ENCODE measurements at regions not wholly inside any gene's neighbourhood (a gene's known extent, or its start where the extent isn't known, plus 50 kb on each side); places are given as distances from the start of the nearest gene placed in this dataset.

DNA sequence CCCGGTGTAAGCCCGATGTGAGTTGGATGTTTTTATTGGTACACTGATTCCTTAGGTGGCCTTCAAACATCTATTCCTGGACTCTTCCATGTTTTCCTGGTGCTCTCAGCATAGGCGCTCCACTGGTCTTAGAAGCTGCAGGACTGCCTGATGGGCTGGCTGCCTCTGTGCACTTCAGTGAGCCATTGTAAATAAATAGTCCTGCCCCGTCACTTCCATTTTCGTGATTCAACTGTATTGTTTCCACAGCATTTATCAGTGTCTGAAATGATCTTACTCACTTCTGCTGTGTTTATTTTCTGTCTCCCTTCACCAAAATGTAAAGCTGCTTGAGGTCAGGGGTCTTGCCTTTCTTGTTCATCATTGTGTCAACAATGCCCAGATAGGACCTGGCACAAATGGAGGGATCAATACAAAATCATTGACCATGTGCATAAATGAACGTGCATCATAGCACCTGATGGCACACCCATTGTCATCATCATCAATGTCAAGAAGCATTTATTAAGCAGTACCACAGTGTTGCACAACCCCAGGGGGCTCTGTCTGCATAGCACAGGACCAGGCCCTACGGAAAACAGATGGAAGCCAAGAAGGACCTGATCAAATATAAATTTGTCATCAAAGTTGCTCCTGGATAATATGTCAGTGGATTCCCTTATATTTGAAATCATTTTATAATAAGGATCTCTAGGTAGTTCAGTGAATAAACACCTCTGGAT is 66.6 kb upstream of the CPHXL start:
- TF ChIP-seq, protein P1, sequence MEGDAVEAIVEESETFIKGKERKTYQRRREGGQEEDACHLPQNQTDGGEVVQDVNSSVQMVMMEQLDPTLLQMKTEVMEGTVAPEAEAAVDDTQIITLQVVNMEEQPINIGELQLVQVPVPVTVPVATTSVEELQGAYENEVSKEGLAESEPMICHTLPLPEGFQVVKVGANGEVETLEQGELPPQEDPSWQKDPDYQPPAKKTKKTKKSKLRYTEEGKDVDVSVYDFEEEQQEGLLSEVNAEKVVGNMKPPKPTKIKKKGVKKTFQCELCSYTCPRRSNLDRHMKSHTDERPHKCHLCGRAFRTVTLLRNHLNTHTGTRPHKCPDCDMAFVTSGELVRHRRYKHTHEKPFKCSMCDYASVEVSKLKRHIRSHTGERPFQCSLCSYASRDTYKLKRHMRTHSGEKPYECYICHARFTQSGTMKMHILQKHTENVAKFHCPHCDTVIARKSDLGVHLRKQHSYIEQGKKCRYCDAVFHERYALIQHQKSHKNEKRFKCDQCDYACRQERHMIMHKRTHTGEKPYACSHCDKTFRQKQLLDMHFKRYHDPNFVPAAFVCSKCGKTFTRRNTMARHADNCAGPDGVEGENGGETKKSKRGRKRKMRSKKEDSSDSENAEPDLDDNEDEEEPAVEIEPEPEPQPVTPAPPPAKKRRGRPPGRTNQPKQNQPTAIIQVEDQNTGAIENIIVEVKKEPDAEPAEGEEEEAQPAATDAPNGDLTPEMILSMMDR (IDR thresholded peaks at IDR 0.05; ENCODE audit: unreplicated experiment), result no peak
- CTCF ChIA-PET, result no interaction called here
- Mint-ChIP-seq H3K4me1 (ENCODE audit: low read depth, unreplicated experiment) (no peaks in the 10 kb centered on the region), H3K27me3 (ENCODE audit: unreplicated experiment) (peaks cover 24% of the 10 kb centered on the region), H3K27ac (ENCODE audit: unreplicated experiment) (no peak overlapping the region), H3K36me3 (ENCODE audit: insufficient read depth, unreplicated experiment) (no peaks in the 10 kb centered on the region), H3K4me3 (ENCODE audit: low read depth, unreplicated experiment) (no peak overlapping the region), H3K9me3 (ENCODE audit: low read depth, unreplicated experiment) (peaks cover 3% of the 10 kb centered on the region)
- DNase-seq, result no peak
- intact Hi-C loops (cut with micrococcal nuclease; ENCODE audit: unreplicated experiment), result no loop called here
- BruUV-seq (replicated peaks), result no TSS peak

DNA sequence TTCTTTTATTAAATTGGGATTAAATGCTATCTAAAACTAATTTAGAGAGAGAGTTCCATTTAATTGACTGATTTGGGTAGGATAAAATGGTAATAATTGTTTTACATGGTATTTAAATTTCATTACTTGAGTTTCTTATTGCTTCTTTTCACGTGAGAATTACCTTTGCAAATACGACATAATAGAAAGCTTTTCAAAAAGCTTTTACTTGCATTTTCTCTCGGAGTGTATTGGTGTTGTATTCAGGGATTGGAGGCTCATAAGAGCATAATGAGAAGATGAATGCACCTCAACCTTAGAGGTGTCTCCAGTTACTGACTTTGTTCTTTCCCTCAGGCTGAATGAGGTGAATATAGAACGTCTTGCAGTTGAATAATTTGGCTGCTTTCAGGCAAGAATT is 67.4 kb upstream of the CPHXL start:
- TF ChIP-seq, protein P1 (IDR thresholded peaks at IDR 0.05; ENCODE audit: unreplicated experiment), result no peak
- H3K4me1 Mint-ChIP-seq (ENCODE audit: low read depth, unreplicated experiment), result no peaks in the 10 kb centered on the region
- BruUV-seq (replicated peaks), result no TSS peak

DNA sequence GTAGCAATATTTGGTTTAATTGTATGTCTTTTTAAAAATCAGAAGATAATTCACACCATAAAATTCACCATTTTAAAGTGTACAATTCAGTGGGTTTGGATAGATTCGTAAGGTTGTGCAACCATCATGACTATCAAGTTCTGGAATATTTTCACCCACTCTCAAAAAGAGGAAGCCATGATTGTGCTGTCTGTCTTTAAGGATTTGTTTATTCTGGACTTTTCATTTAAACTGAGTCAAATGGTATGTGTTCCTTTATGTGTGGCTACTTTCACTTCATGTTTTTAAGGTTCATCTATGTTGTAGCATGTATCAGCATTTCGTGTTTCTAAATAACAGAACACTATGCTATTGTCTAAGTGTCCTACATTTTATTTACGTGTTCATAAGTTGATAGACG is 68.1 kb upstream of the CPHXL start:
- Mint-ChIP-seq H3K27me3 (ENCODE audit: unreplicated experiment) (peaks cover 24% of the 10 kb centered on the region), H3K36me3 (ENCODE audit: insufficient read depth, unreplicated experiment) (no peaks in the 10 kb centered on the region), H3K9me3 (ENCODE audit: low read depth, unreplicated experiment) (peaks cover 3% of the 10 kb centered on the region), H3K4me3 (ENCODE audit: low read depth, unreplicated experiment) (no peak overlapping the region), H3K4me1 (ENCODE audit: low read depth, unreplicated experiment) (no peaks in the 10 kb centered on the region), H3K27ac (ENCODE audit: unreplicated experiment) (no peak overlapping the region)
- DNase-seq, result no peak
- TF ChIP-seq, protein P1 (IDR thresholded peaks at IDR 0.05; ENCODE audit: unreplicated experiment), result no peak
- no TSS peak for BruUV-seq (replicated peaks)
- intact Hi-C loops (cut with micrococcal nuclease; ENCODE audit: unreplicated experiment), result no loop called here
- CTCF ChIA-PET, result no interaction called here

More for the DNA sequence above, 67.4 kb upstream of the CPHXL start:
- CTCF ChIA-PET, result no interaction called here
- Mint-ChIP-seq H3K4me3 (ENCODE audit: low read depth, unreplicated experiment) (no peak overlapping the region), H3K27ac (ENCODE audit: unreplicated experiment) (no peak overlapping the region), H3K27me3 (ENCODE audit: unreplicated experiment) (peaks cover 24% of the 10 kb centered on the region), H3K9me3 (ENCODE audit: low read depth, unreplicated experiment) (peaks cover 3% of the 10 kb centered on the region), H3K36me3 (ENCODE audit: insufficient read depth, unreplicated experiment) (no peaks in the 10 kb centered on the region)
- intact Hi-C loops (cut with micrococcal nuclease; ENCODE audit: unreplicated experiment), result no loop called here
- DNase-seq, result no peak

DNA sequence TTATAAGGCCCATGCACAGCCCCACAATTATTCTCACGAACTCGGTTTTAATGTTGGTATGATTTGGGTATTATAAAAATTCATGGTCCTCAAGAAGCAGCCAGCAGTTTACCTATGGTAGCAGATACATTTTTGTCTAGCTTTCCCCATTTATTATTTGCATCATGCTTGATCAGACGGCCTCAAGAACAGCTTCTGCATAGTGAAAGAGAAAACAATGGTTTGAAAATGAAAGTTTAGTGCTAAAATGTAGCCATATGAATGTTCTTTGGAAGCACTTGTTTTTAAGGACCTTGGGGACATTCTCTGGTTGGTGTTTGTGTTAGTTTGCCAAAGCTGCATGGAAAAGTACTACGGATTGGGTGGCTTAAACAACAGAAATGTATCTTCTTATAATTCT is 72.4 kb upstream of the CPHXL start:
- H3K4me3 Mint-ChIP-seq (ENCODE audit: low read depth, unreplicated experiment), result no peak overlapping the region
- peaks cover 3% of the 10 kb centered on the region for H3K9me3 Mint-ChIP-seq (ENCODE audit: low read depth, unreplicated experiment)
- H3K27me3 Mint-ChIP-seq (ENCODE audit: unreplicated experiment), result peaks cover under 1% of the 10 kb centered on the region
- TF ChIP-seq, protein P1 (IDR thresholded peaks at IDR 0.05; ENCODE audit: unreplicated experiment), result no peak
- H3K36me3 Mint-ChIP-seq (ENCODE audit: insufficient read depth, unreplicated experiment), result no peaks in the 10 kb centered on the region
- DNase-seq, result no peak
- H3K4me1 Mint-ChIP-seq (ENCODE audit: low read depth, unreplicated experiment), result no peaks in the 10 kb centered on the region
- intact Hi-C loops (cut with micrococcal nuclease; ENCODE audit: unreplicated experiment), result no loop called here
- BruUV-seq (replicated peaks), result no TSS peak
- CTCF ChIA-PET, result no interaction called here
- no peak overlapping the region for H3K27ac Mint-ChIP-seq (ENCODE audit: unreplicated experiment)

Data from Calu3 (cell line).